Breast epithelium (tissue), 3 donors: ENCODE measurements at regions not wholly inside any gene's neighbourhood (a gene's known extent, or its start where the extent isn't known, plus 50 kb on each side); places are given as distances from the start of the nearest gene placed in this dataset.

Source experiments
- CTCF ChIP-seq, 3 donors: fragments of 450-650 bp; IDR thresholded peaks; one replicate each; pipeline ENCODE4 v1.5.1; 2016 to 2017; ENCODE audit warnings: antibody characterized with exemption in 3 of 3, mild to moderate bottlenecking in 3 of 3, moderate library complexity in 3 of 3
- POLR2A ChIP-seq: fragments of 450-650 bp; IDR thresholded peaks from one replicate; pipeline ENCODE4 v1.6.1; 2016; ENCODE audit warnings: antibody characterized with exemption, mild to moderate bottlenecking, moderate library complexity
- POLR2AphosphoS5 ChIP-seq, 3 donors: sonication (generic); formaldehyde crosslinking; IDR thresholded peaks; one replicate each; pipeline ENCODE4 v1.6.1; 2017; ENCODE audit warnings: antibody characterized with exemption in 3 of 3

- TF ChIP-seq CTCF (IDR thresholded peaks at IDR 0.05) (no peak), POLR2A (no peak), POLR2AphosphoS5 (IDR thresholded peaks at IDR 0.05) (no peak)
These were observed 524.0 kb downstream of the CD83 start for GRCh38 chr6:14641423-14642135.
